Neural progenitor cell (in vitro differentiated cells): ENCODE measurements at regions not wholly inside any gene's neighbourhood (a gene's known extent, or its start where the extent isn't known, plus 50 kb on each side); places are given as distances from the start of the nearest gene placed in this dataset.
A peak's percentile ranks its signal among the peaks of the same experiment; 100 is the strongest.

ENCODE experiments used
- DNase-seq: peaks from one replicate; pipeline ENCODE4 v3.0.0-alpha.2; 2016; ENCODE audit warnings: low spot score
- H2AFZ ChIP-seq: fragments of 200-600 bp; sonication (generic); replicated peaks from 2 replicates; pipeline ENCODE4 v1.6.1; 2016; ENCODE audit warnings: antibody characterized with exemption
- H3F3A ChIP-seq: fragments of 200-600 bp; sonication (generic); 2 replicates; pipeline ENCODE4 v1.6.1; 2016; ENCODE audit warnings: antibody characterized with exemption, low read depth
- H3K27ac ChIP-seq: fragments of 200-600 bp; sonication (generic); 2 replicates; pipeline ENCODE4 v1.5.1; 2016; ENCODE audit warnings: mild to moderate bottlenecking
- H3K27me3 ChIP-seq: fragments of 200-600 bp; sonication (generic); 2 replicates; pipeline ENCODE4 v1.6.1; 2016; ENCODE audit warnings: mild to moderate bottlenecking, moderate library complexity
- H3K36me3 ChIP-seq: fragments of 200-600 bp; sonication (generic); 2 replicates; pipeline ENCODE4 v1.5.1; 2016
- H3K4me1 ChIP-seq: fragments of 200-600 bp; sonication (generic); 2 replicates; pipeline ENCODE4 v1.6.1; 2016; ENCODE audit warnings: mixed run types
- H3K4me2 ChIP-seq: fragments of 200-600 bp; sonication (generic); 2 replicates; pipeline ENCODE4 v1.6.1; 2016
- H3K4me3 ChIP-seq: fragments of 200-600 bp; sonication (generic); 2 replicates; pipeline ENCODE4 v1.5.1; 2016
- H3K79me2 ChIP-seq: fragments of 200-600 bp; sonication (generic); 2 replicates; pipeline ENCODE4 v1.6.1; 2016; ENCODE audit warnings: low read depth
- H3K9ac ChIP-seq: fragments of 200-600 bp; sonication (generic); 2 replicates; pipeline ENCODE4 v1.6.1; 2016
- H3K9me3 ChIP-seq: fragments of 200-600 bp; sonication (generic); 2 replicates; pipeline ENCODE4 v1.5.1; 2016; ENCODE audit warnings: low read depth
- H4K20me1 ChIP-seq: fragments of 200-600 bp; sonication (generic); 2 replicates; pipeline ENCODE4 v1.6.1; 2016; ENCODE audit warnings: low read depth
- H3K27ac Mint-ChIP-seq: 3 replicates; pipeline ENCODE4 v1.8.0; 2021; ENCODE audit warnings: mixed read lengths
- H3K27me3 Mint-ChIP-seq: 2 replicates; pipeline ENCODE4 v1.8.0; 2022; ENCODE audit warnings: low read depth, mild to moderate bottlenecking, inconsistent platforms, moderate library complexity, mixed read lengths; ENCODE audit not compliant: insufficient read depth
- H3K36me3 Mint-ChIP-seq: 3 replicates; pipeline ENCODE4 v1.8.0; 2021; ENCODE audit warnings: mixed read lengths
- H3K4me1 Mint-ChIP-seq: 3 replicates; pipeline ENCODE4 v1.8.0; 2021; ENCODE audit warnings: mixed read lengths
- H3K4me3 Mint-ChIP-seq: 3 replicates; pipeline ENCODE4 v1.8.0; 2021; ENCODE audit warnings: mild to moderate bottlenecking, moderate library complexity, mixed read lengths
- H3K9me3 Mint-ChIP-seq: 3 replicates; pipeline ENCODE4 v1.8.0; 2020; ENCODE audit warnings: mixed read lengths
- CTCF ChIP-seq: fragments of 200-600 bp; sonication (generic); IDR thresholded peaks from 2 replicates; pipeline ENCODE4 v1.5.1; 2017; ENCODE audit warnings: antibody characterized with exemption, mild to moderate bottlenecking
- EZH2 ChIP-seq: fragments of 200-600 bp; sonication (generic); IDR thresholded peaks from 2 replicates; pipeline ENCODE4 v1.6.1; 2017; ENCODE audit warnings: antibody characterized with exemption, mild to moderate bottlenecking, moderate library complexity
- EZH2phosphoT487 ChIP-seq: fragments of 200-600 bp; sonication (generic); IDR thresholded peaks from 2 replicates; pipeline ENCODE4 v1.6.1; 2017; ENCODE audit warnings: antibody characterized with exemption

GRCh38 chr21:35829067-35829466 is 231.3 kb downstream of the SETD4 start:
- Mint-ChIP-seq H3K4me1 (peaks cover 11% of the 10 kb centered on the region), H3K4me3 (no peak overlapping the region), H3K27ac (no peak overlapping the region), H3K36me3 (no peaks in the 10 kb centered on the region), H3K9me3 (no peaks in the 10 kb centered on the region), H3K27me3 (peaks cover 10% of the 10 kb centered on the region)
- H3K36me3 ChIP-seq = no peaks in the 10 kb centered on the region
- H3K79me2 ChIP-seq = no peaks in the 10 kb centered on the region
- H3K27ac ChIP-seq = no peak overlapping the region
- no peak overlapping the region for H3K9ac ChIP-seq
- no peaks in the 10 kb centered on the region for H3K9me3 ChIP-seq
- H3K4me2 ChIP-seq = peak overlapping the region; percentile 24
- H3K4me1 ChIP-seq = peaks cover 7% of the 10 kb centered on the region
- H3K4me3 ChIP-seq = no peak overlapping the region
- H3K27me3 ChIP-seq = no peaks in the 10 kb centered on the region
- TF ChIP-seq EZH2 = no peak
- TF ChIP-seq EZH2phosphoT487 = no peak
- no peak for TF ChIP-seq CTCF
- no peaks in the 10 kb centered on the region for H3F3A ChIP-seq
- no peak overlapping the region for H2AFZ ChIP-seq
- no peak for DNase-seq
- no peaks in the 10 kb centered on the region for H4K20me1 ChIP-seq

GRCh38 chr21:35828161-35828560 is 232.2 kb downstream of the SETD4 start:
- Histone ChIP-seq H3K4me2 (no peak overlapping the region), H3K27me3 (no peaks in the 10 kb centered on the region), H3K36me3 (no peaks in the 10 kb centered on the region), H3K9ac (no peak overlapping the region), H3K4me1 (peaks cover 7% of the 10 kb centered on the region), H3K79me2 (no peaks in the 10 kb centered on the region), H3F3A (no peaks in the 10 kb centered on the region), H3K9me3 (no peaks in the 10 kb centered on the region), H4K20me1 (no peaks in the 10 kb centered on the region), H3K27ac (no peak overlapping the region), H2AFZ (no peak overlapping the region), H3K4me3 (no peak overlapping the region)
- no peak for TF ChIP-seq EZH2
- TF ChIP-seq EZH2phosphoT487 = no peak
- no peak for TF ChIP-seq CTCF
- H3K27me3 Mint-ChIP-seq = peaks cover 10% of the 10 kb centered on the region
- H3K4me1 Mint-ChIP-seq = peaks cover 11% of the 10 kb centered on the region
- H3K36me3 Mint-ChIP-seq = no peaks in the 10 kb centered on the region
- H3K4me3 Mint-ChIP-seq = no peak overlapping the region
- H3K9me3 Mint-ChIP-seq = no peaks in the 10 kb centered on the region
- H3K27ac Mint-ChIP-seq = no peak overlapping the region
- no peak for DNase-seq

GRCh38 chr21:35827004-35827403 is 233.3 kb downstream of the SETD4 start:
- Mint-ChIP-seq H3K36me3 (no peaks in the 10 kb centered on the region), H3K4me1 (peaks cover 11% of the 10 kb centered on the region), H3K27ac (no peak overlapping the region), H3K9me3 (no peaks in the 10 kb centered on the region), H3K27me3 (peaks cover 10% of the 10 kb centered on the region), H3K4me3 (no peak overlapping the region)
- Histone ChIP-seq H2AFZ (no peak overlapping the region), H3K27ac (no peak overlapping the region), H3K27me3 (no peaks in the 10 kb centered on the region), H3K79me2 (no peaks in the 10 kb centered on the region), H3K4me3 (no peak overlapping the region), H3K9me3 (no peaks in the 10 kb centered on the region), H3K4me2 (no peak overlapping the region), H3K9ac (no peak overlapping the region), H4K20me1 (no peaks in the 10 kb centered on the region), H3K4me1 (peaks cover 7% of the 10 kb centered on the region), H3K36me3 (no peaks in the 10 kb centered on the region), H3F3A (no peaks in the 10 kb centered on the region)
- DNase-seq = no peak
- TF ChIP-seq EZH2 = no peak
- TF ChIP-seq CTCF = no peak
- TF ChIP-seq EZH2phosphoT487 = no peak
